Chondrocyte (in vitro differentiated cells): ENCODE measurements at regions not wholly inside any gene's neighbourhood (a gene's known extent, or its start where the extent isn't known, plus 50 kb on each side); places are given as distances from the start of the nearest gene placed in this dataset.

Source experiments
- DNase-seq: peaks from one replicate; pipeline ENCODE4 v3.0.0; 2021; ENCODE audit warnings: mixed read lengths, low spot score
- H3K27ac Mint-ChIP-seq: one replicate; pipeline ENCODE4 v1.8.0; 2021; ENCODE audit warnings: mild to moderate bottlenecking, moderate library complexity, mixed read lengths; ENCODE audit not compliant: unreplicated experiment
- H3K27me3 Mint-ChIP-seq: 2 replicates; pipeline ENCODE4 v1.8.0; 2021; ENCODE audit warnings: low read depth, mixed read lengths
- H3K36me3 Mint-ChIP-seq: 2 replicates; pipeline ENCODE4 v1.8.0; 2021; ENCODE audit warnings: low read depth, mixed read lengths
- H3K4me1 Mint-ChIP-seq: 2 replicates; pipeline ENCODE4 v1.8.0; 2021; ENCODE audit warnings: low read depth, mild to moderate bottlenecking, mixed read lengths
- H3K4me3 Mint-ChIP-seq: one replicate; pipeline ENCODE4 v1.8.0; 2021; ENCODE audit warnings: mild to moderate bottlenecking, moderate library complexity, mixed read lengths; ENCODE audit not compliant: unreplicated experiment
- H3K9me3 Mint-ChIP-seq: 2 replicates; pipeline ENCODE4 v1.8.0; 2021; ENCODE audit warnings: low read depth, mixed read lengths
- CTCF ChIP-seq: fragments of 200-600 bp; sonication (generic); IDR thresholded peaks from 2 replicates; pipeline ENCODE4 v1.5.0; 2021; ENCODE audit warnings: antibody characterized with exemption, mild to moderate bottlenecking, moderate library complexity

GRCh38 chr7:31413766-31414165 is 73.2 kb upstream of the NEUROD6 start:
- H3K27me3 Mint-ChIP-seq = peaks cover 4% of the 10 kb centered on the region
- H3K4me1 Mint-ChIP-seq = no peaks in the 10 kb centered on the region
- H3K27ac Mint-ChIP-seq = no peak overlapping the region
- no peaks in the 10 kb centered on the region for H3K9me3 Mint-ChIP-seq
- TF ChIP-seq CTCF = no peak
- no peak overlapping the region for H3K4me3 Mint-ChIP-seq
- H3K36me3 Mint-ChIP-seq = no peaks in the 10 kb centered on the region
- no peak for DNase-seq

- Mint-ChIP-seq H3K27ac (no peak overlapping the region), H3K36me3 (no peaks in the 10 kb centered on the region), H3K4me3 (no peak overlapping the region), H3K9me3 (no peaks in the 10 kb centered on the region), H3K4me1 (no peaks in the 10 kb centered on the region), H3K27me3 (peaks cover 2% of the 10 kb centered on the region)
- TF ChIP-seq CTCF = no peak
- no peak for DNase-seq
These were observed 75.9 kb upstream of the NEUROD6 start for GRCh38 chr7:31416381-31416870.

GRCh38 chr7:31418928-31419327 is 78.4 kb upstream of the NEUROD6 start:
- Mint-ChIP-seq H3K9me3 (no peaks in the 10 kb centered on the region), H3K27me3 (peaks cover 7% of the 10 kb centered on the region), H3K36me3 (no peaks in the 10 kb centered on the region), H3K27ac (no peak overlapping the region), H3K4me1 (no peaks in the 10 kb centered on the region), H3K4me3 (no peak overlapping the region)
- no peak for TF ChIP-seq CTCF
- DNase-seq = no peak

GRCh38 chr7:31419505-31420055 is 79.1 kb upstream of the NEUROD6 start:
- Mint-ChIP-seq H3K27ac (no peak overlapping the region), H3K36me3 (no peaks in the 10 kb centered on the region), H3K27me3 (peaks cover 7% of the 10 kb centered on the region), H3K4me3 (no peak overlapping the region), H3K9me3 (no peaks in the 10 kb centered on the region), H3K4me1 (no peaks in the 10 kb centered on the region)
- DNase-seq = no peak
- TF ChIP-seq CTCF = no peak

GRCh38 chr7:31420948-31421347 is 80.4 kb upstream of the NEUROD6 start:
- peaks cover 9% of the 10 kb centered on the region for H3K27me3 Mint-ChIP-seq
- H3K27ac Mint-ChIP-seq = no peak overlapping the region
- H3K4me1 Mint-ChIP-seq = no peaks in the 10 kb centered on the region
- TF ChIP-seq CTCF = no peak
- H3K9me3 Mint-ChIP-seq = no peaks in the 10 kb centered on the region
- DNase-seq = no peak
- H3K36me3 Mint-ChIP-seq = no peaks in the 10 kb centered on the region
- H3K4me3 Mint-ChIP-seq = no peak overlapping the region
